Femur (tissue), 1 donor: ENCODE measurements at regions not wholly inside any gene's neighbourhood (a gene's known extent, or its start where the extent isn't known, plus 50 kb on each side); places are given as distances from the start of the nearest gene placed in this dataset.
"Not testable (repeated sequence)": the region's sequence is repeated elsewhere in the genome, so short reads cannot be mapped to it uniquely, and the experiment has no call there.

Experiments used
- DNase-seq: peaks from one replicate; pipeline ENCODE4 v3.0.0-alpha.2; 2017

- DNase-seq, result not testable (repeated sequence)
Measured at GRCh38 chr13:86253497-86253896, 454.3 kb upstream of the SLITRK6 start.

- not testable (repeated sequence) for DNase-seq
Measured at GRCh38 chr13:86255820-86256219, 456.6 kb upstream of the SLITRK6 start.

- DNase-seq, result no peak
Measured at GRCh38 chr13:86269511-86269910, 470.3 kb upstream of the SLITRK6 start.

- DNase-seq, result no peak
Measured at GRCh38 chr13:86282442-86282841, 483.2 kb upstream of the SLITRK6 start.

- no peak for DNase-seq
Measured at GRCh38 chr13:86283031-86283430, 483.8 kb upstream of the SLITRK6 start.

- no peak for DNase-seq
Measured at GRCh38 chr13:86298725-86299124, 499.5 kb upstream of the SLITRK6 start.

- DNase-seq, result no peak
Measured at GRCh38 chr13:86299128-86299527, 499.9 kb upstream of the SLITRK6 start.

- no peak for DNase-seq
Measured at GRCh38 chr13:86309881-86310280, 510.7 kb upstream of the SLITRK6 start.

- no peak for DNase-seq
Measured at GRCh38 chr13:86313421-86313820, 514.2 kb upstream of the SLITRK6 start.

GRCh38 chr13:86318450-86318849 lies 519.2 kb upstream of the SLITRK6 start:
- DNase-seq, result no peak

GRCh38 chr13:86324191-86324590 lies 525.0 kb upstream of the SLITRK6 start:
- no peak for DNase-seq

GRCh38 chr13:86355301-86355700 lies 556.1 kb upstream of the SLITRK6 start:
- no peak for DNase-seq

- no peak for DNase-seq
Measured at GRCh38 chr13:86357106-86357505, 557.9 kb upstream of the SLITRK6 start.

GRCh38 chr13:86363749-86364148 lies 564.5 kb upstream of the SLITRK6 start:
- not testable (repeated sequence) for DNase-seq

- no peak for DNase-seq
Measured at GRCh38 chr13:86368924-86369323, 569.7 kb upstream of the SLITRK6 start.

GRCh38 chr13:86377451-86377850 lies 578.2 kb upstream of the SLITRK6 start:
- DNase-seq, result no peak

GRCh38 chr13:86378628-86379027 lies 579.4 kb upstream of the SLITRK6 start:
- no peak for DNase-seq

- no peak for DNase-seq
Measured at GRCh38 chr13:86383151-86383550, 583.9 kb upstream of the SLITRK6 start.

- DNase-seq, result no peak
Measured at GRCh38 chr13:86383561-86383960, 584.3 kb upstream of the SLITRK6 start.

GRCh38 chr13:86397635-86398034 lies 598.4 kb upstream of the SLITRK6 start:
- no peak for DNase-seq

GRCh38 chr13:86399572-86399971 lies 600.4 kb upstream of the SLITRK6 start:
- no peak for DNase-seq

- no peak for DNase-seq
Measured at GRCh38 chr13:86402500-86402899, 603.3 kb upstream of the SLITRK6 start.

- DNase-seq, result no peak
Measured at GRCh38 chr13:86403181-86403580, 604.0 kb upstream of the SLITRK6 start.

GRCh38 chr13:86409466-86410241 lies 610.4 kb upstream of the SLITRK6 start:
- DNase-seq, result no peak

GRCh38 chr13:86425170-86425815 lies 626.1 kb upstream of the SLITRK6 start:
- DNase-seq, result no peak
